Heart left ventricle (tissue), 13 donors: ENCODE measurements at regions not wholly inside any gene's neighbourhood (a gene's known extent, or its start where the extent isn't known, plus 50 kb on each side); places are given as distances from the start of the nearest gene placed in this dataset.

Experiments used
- CTCF ChIP-seq, 12 donors: fragments of 200-600 bp; sonication (generic) in 4 of 12; IDR thresholded peaks; one replicate each; pipeline versions ENCODE4 v1.5.0 to v1.8.0; 2018 to 2022; ENCODE audit warnings: antibody characterized with exemption in 12 of 12, mild to moderate bottlenecking in 5 of 12
- POLR2A ChIP-seq, 2 donors: fragments of 450-650 bp; IDR thresholded peaks; one replicate each; pipeline ENCODE4 v1.6.1; 2017; ENCODE audit warnings: antibody characterized with exemption in 2 of 2, mild to moderate bottlenecking in 2 of 2, moderate library complexity in 2 of 2
- donor health status: ischemic (EF 13 %, LVEDD 7.1; RV severe dilation, severe dysfunction).
- donor health status: DM: no; HTN: yes; CAD: no.
- donor health status: DM: no; HTN: no; CAD: no.
- donor health status: ischemic (EF 25% LVEDD 6.9; RV normal size, moderate dysfunction).
- donor health status: ischemic (EF 25% LVEDD 5.7; RV mildly dilated, moderate dysfunction).
- donor health status: ischemic (EF 35%, LVEDD 5.7; RV mildly dilated, moderate dysfunction).
- donor health status: nonischemic (EF 11% LVEDD 7.7; RV severe dilation, severe dysfunction).
- donor health status: DM: yes; HTN: yes; CAD: no.
- donor health status: PGD.
- donor health status: ischemic (EF 29% LVEDD 5.4; RV normal size, mild dysfunction).
- donor health status: nonischemic (EF 23%, LVEDD 6.1; RV moderate dilation, normal function).

DNA sequence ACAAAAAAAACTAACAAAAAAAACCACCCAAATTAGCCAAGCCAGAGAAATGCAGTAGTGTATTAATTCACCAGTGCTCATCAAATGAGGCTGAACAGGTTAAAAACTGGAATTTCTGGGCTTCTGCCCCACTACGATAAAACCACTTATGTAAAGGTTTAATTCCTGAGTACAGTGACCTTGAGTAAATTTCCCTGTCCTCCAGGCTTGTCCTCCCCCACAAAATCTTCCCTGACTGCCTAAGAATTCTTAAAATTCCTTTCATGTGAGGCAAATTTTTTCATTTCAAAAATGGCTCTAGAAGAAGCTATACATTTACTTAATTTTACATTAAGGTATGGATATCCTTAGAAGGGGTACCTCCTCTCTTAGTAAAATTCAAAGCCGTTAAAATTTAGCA lies 80.1 kb upstream of the ID4 start:
- no peak for TF ChIP-seq CTCF (IDR thresholded peaks at IDR 0.05)
- TF ChIP-seq POLR2A (IDR thresholded peaks at IDR 0.05): no peak
